ENCODE measurements at regions not wholly inside any gene's neighbourhood (a gene's known extent, or its start where the extent isn't known, plus 50 kb on each side); places are given as distances from the start of the nearest gene placed in this dataset.

DNA sequence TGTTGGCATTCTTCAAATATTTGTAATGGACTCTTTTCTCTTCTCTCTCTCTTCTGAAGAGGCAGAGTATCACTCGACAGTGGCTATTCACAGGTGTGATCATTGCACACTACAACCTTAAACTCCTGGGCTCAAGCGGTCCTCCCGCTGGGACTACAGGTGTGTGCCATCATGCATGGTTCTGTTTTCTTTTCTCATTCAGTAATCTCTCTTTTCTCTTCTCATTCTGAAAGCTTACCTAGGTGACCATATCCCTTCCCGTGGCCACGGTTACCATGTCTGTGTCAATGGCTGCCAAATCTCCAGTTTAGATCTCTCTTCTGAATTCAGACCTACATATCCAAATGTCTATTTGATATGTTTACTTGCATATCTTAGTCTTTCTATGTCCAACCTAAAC, 96.3 kb downstream of the SOX2 start:
- TF ChIP-seq, protein P1, sequence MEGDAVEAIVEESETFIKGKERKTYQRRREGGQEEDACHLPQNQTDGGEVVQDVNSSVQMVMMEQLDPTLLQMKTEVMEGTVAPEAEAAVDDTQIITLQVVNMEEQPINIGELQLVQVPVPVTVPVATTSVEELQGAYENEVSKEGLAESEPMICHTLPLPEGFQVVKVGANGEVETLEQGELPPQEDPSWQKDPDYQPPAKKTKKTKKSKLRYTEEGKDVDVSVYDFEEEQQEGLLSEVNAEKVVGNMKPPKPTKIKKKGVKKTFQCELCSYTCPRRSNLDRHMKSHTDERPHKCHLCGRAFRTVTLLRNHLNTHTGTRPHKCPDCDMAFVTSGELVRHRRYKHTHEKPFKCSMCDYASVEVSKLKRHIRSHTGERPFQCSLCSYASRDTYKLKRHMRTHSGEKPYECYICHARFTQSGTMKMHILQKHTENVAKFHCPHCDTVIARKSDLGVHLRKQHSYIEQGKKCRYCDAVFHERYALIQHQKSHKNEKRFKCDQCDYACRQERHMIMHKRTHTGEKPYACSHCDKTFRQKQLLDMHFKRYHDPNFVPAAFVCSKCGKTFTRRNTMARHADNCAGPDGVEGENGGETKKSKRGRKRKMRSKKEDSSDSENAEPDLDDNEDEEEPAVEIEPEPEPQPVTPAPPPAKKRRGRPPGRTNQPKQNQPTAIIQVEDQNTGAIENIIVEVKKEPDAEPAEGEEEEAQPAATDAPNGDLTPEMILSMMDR (IDR thresholded peaks at IDR 0.05; ENCODE audit: insufficient read depth, low read depth, low read length): no peak
- no peak overlapping the region for H3K4me3 ChIP-seq (ENCODE audit: low read depth, low read length)
- no peak for DNase-seq (ENCODE audit: low read depth)

DNA sequence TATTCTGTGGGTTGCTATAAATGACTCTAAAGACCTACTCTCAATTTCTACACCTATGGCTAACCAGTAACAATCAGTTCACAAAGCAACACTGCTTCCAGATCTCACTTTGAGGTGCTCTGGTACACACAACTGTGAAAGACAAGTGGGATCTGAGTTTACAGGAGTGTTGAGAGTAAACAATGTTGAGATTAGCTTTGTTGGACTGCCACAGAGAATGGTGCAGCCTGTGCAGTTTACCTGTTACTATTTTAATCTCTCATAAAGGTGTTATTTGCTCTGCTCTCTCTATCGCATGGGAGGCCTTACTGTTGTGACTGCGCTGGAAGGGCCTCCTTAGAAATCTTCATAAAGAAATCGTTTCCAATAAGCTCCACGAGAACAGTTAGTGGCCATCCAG, 112.0 kb downstream of the SOX2 start:
- H3K4me3 ChIP-seq (ENCODE audit: low read depth, low read length): no peak overlapping the region
- TF ChIP-seq, protein P1 (IDR thresholded peaks at IDR 0.05; ENCODE audit: insufficient read depth, low read depth, low read length): no peak
- no peak for DNase-seq (ENCODE audit: low read depth)

DNA sequence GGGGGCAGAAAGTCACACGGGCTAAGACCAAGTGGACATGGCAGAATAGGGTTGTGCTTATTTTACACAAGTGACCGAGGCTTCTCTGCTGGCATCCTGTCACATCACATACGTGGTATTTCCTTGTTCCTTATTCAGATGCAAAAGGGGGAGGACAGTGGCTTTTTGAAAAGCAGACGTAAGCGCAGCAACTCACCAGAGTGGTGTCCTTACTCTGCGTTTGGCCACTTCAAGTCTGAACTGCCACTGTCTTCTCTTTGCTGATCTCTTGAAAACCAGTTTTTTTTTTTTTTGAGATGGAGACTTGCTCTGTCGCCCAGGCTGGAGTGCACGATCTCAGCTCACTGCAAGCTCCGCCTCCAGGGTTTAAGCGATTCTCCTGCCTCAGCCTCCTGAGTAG, 113.2 kb downstream of the SOX2 start:
- no peak overlapping the region for H3K4me3 ChIP-seq (ENCODE audit: low read depth, low read length)
- DNase-seq (ENCODE audit: low read depth): no peak
- TF ChIP-seq, protein P1 (IDR thresholded peaks at IDR 0.05; ENCODE audit: insufficient read depth, low read depth, low read length): no peak

DNA sequence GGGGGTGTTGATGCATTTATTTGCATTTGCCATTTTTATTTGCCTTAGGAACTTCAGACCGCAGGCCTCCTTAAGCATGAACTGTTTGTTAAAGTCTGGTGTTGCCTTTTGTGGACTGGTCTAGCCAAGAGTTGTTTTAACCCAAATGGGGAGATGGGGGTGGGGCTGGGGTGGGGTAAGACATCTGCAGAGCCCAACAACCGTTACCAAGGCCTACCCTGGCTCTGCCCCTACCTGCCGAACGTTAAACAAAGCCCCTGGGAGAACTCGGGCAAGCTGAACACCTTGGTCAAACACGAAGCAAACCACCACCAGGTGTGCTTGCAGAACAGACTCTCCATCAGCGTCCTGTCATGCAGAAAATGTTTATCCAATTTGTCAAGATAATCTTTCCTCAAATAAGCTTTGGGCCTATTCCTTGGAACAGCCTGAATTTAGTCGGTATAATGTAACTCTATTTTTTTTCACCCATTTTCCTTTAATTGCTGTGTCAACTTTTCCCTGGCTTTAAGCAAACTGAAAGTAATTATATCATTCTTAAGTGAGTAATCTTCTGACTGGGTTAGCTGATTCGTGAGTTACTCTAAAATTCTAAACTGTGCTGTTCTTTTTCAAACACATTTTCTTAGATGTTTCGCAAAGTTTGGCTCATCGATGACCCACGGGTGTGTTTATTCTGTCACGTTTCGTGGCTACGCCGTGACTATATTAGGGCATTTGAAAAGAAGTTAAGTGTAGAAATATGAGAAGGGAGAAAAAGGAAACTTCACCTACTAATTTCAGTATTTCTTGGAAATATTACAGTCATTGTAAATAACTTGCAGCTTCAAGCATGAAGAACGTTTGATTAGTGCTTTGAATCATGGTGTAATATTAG, 127.6 kb downstream of the SOX2 start:
- TF ChIP-seq, protein P1 (IDR thresholded peaks at IDR 0.05; ENCODE audit: insufficient read depth, low read depth, low read length): no peak
- H3K4me3 ChIP-seq (ENCODE audit: low read depth, low read length): no peak overlapping the region
- no peak for DNase-seq (ENCODE audit: low read depth)

DNA sequence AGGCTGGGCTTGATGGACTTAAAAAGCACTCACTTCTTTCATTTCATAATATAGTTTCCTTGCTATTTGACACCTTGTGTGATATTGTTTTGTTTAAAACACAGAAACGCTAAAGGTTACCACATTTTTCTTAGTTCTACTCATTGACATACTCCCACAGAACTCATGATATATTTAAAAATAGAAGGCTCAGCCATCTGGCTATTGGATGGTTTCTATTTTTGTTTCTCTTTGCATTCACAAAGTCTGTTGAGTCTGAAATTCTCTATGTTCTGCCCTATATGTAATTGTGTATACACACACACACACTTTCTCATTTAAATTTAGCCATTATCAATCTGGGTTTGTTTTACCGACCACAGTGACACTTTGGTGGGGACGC, 128.2 kb downstream of the SOX2 start:
- no peak overlapping the region for H3K4me3 ChIP-seq (ENCODE audit: low read depth, low read length)
- TF ChIP-seq, protein P1 (IDR thresholded peaks at IDR 0.05; ENCODE audit: insufficient read depth, low read depth, low read length): no peak
- DNase-seq (ENCODE audit: low read depth): no peak

DNA sequence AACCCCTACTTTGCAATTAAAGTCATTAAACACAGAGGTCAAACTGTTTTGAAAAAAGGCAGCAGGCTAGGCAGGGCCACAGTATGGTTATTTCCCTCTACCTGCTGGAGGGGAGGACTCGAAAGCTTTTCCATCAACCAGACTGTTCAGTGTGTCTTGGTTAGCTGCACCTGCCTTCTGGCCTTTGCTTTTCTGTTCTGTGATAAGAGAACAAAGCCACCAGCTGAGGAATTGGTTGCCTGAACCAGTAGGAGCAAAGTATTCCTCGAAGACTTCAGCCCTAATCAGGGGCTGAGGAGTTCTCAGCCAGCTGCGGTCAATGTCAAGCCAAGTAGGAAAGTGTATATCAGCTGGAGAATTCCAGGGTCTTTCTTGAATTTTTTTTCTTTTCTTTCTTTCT, 132.5 kb downstream of the SOX2 start:
- H3K4me3 ChIP-seq (ENCODE audit: low read depth, low read length): no peak overlapping the region
- TF ChIP-seq, protein P1 (IDR thresholded peaks at IDR 0.05; ENCODE audit: insufficient read depth, low read depth, low read length): no peak
- no peak for DNase-seq (ENCODE audit: low read depth)

DNA sequence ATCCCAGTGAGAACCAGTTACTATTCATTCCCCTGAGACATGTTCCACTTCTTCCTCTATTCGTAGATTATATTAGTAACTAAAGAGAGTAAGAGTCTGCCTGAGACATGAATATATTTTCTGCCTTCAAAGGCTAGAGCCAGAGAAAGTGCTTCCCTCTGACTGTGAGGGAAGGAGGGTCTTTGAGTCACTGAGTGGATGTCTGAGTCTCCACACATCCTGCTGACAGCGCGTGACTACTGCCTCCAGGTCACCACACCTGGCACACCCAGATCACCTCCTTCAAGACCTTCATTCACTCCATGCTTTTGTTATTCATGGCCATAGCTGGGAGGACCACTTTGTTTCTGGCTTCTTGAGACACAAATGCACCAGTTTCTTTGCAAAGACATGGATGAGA, 135.6 kb downstream of the SOX2 start:
- no peak overlapping the region for H3K4me3 ChIP-seq (ENCODE audit: low read depth, low read length)
- TF ChIP-seq, protein P1 (IDR thresholded peaks at IDR 0.05; ENCODE audit: insufficient read depth, low read depth, low read length): no peak
- DNase-seq (ENCODE audit: low read depth): no peak

Measured in fibroblast of villous mesenchyme (primary cell).